ENCODE measurements at regions not wholly inside any gene's neighbourhood (a gene's known extent, or its start where the extent isn't known, plus 50 kb on each side); places are given as distances from the start of the nearest gene placed in this dataset.
"Not testable (repeated sequence)": the region's sequence is repeated elsewhere in the genome, so short reads cannot be mapped to it uniquely, and the experiment has no call there.

DNA sequence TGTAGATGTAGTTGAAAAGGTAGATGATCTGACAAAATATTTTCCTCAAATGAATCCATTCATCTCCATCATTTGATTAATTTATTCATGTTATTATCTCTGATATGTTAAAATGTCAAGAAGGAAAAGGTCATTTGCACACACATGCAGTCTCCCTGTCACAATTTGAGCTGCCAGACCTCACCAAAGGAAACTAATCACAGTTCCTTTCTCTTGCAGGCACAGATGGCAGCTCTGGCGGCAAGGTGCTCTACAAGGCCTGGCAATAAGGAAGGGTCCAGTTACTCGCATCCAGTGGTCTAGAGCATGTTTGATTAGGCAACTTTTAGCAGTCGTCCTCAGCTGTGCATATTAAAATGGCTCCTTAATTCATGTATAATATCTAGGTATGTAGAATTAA lies 120.1 kb downstream of the FEM1C start:
- intact Hi-C loops (cut with DNase I): loop anchor here (5.0 kb wide), 1 partner anchor 118 kb away; the partner anchor contains the start of gene FEM1C
- TF ChIP-seq EP300 (IDR thresholded peaks at IDR 0.05): no peak
- TF ChIP-seq POLR2A (IDR thresholded peaks at IDR 0.05; ENCODE audit: low read depth): no peak
- no peak for TF ChIP-seq CTCF (IDR thresholded peaks at IDR 0.05)
- TF ChIP-seq POLR2AphosphoS5 (IDR thresholded peaks at IDR 0.05): no peak
- Histone ChIP-seq H3K27me3 (no peaks in the 10 kb centered on the region), H3K4me3 (no peak overlapping the region), H3K27ac (replicated peaks in 1 of 4) (peak overlapping the region; percentile 78 to 85 (median 84)), H3K9me3 (no peaks in the 10 kb centered on the region), H3K36me3 (no peaks in the 10 kb centered on the region), H3K4me1 (peaks cover 45 to 74% (median 56%) of the 10 kb centered on the region in 4 donors)
- 95% methylated on average over 3 of the region's 3 CpGs for WGBS
- no peak for DNase-seq (ENCODE audit: extremely low spot score)

DNA sequence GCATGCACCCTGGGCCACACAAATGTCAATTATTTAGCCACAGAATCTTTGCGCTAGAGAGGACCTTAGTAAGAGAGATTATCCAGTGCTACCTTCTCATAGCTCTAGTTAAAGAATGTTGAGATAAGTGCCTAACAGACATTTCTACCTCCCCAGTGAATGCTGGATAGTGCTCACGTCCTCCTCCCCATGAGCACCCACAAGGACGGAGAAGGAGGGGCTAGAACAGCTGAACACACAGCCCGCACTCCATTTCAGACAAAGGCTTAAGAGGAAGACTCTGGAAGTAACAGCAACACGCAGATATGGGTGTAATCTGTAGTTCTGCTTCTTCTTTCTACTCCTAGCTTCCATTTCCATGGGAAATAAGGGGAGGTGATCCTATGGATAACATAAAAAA lies 120.5 kb downstream of the FEM1C start:
- Histone ChIP-seq H3K4me3 (no peak overlapping the region), H3K27me3 (no peaks in the 10 kb centered on the region), H3K4me1 (peaks cover 45 to 71% (median 56%) of the 10 kb centered on the region in 4 donors), H3K27ac (replicated peaks in 1 of 4) (peak overlapping the region; percentile 78 to 85 (median 84)), H3K9me3 (no peaks in the 10 kb centered on the region), H3K36me3 (no peaks in the 10 kb centered on the region)
- 61% methylated on average over 5 of the region's 5 CpGs for WGBS
- intact Hi-C loops (cut with DNase I): loop anchor here (5.0 kb wide), 1 partner anchor 118 kb away; the partner anchor contains the start of gene FEM1C
- DNase-seq (ENCODE audit: extremely low spot score): no peak
- TF ChIP-seq POLR2AphosphoS5 (IDR thresholded peaks at IDR 0.05): no peak
- TF ChIP-seq CTCF (IDR thresholded peaks at IDR 0.05): no peak
- no peak for TF ChIP-seq POLR2A (IDR thresholded peaks at IDR 0.05; ENCODE audit: low read depth)

DNA sequence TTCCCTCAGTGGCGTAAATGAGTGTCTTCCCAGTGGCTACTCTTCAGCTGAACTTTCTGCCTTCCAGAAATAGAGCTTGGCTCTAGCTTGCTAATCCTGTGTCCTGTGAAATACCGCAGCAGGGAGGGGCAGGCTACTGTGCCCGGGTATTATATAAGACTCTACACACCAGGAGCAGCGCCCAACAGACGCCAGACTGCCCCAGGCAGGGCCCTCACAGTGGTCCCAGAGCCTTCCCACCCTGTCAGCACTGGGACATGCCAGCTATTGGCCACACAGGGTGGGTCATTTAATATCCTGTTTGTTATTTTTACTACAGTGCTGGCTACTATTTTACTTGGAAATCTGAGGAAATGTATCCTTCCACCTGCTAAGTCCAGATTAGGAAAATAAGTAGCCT lies 121.0 kb downstream of the FEM1C start:
- no peak for TF ChIP-seq EP300 (IDR thresholded peaks at IDR 0.05)
- no peak for TF ChIP-seq CTCF (IDR thresholded peaks at IDR 0.05)
- peak; percentile 73 to 79 for TF ChIP-seq POLR2AphosphoS5 (IDR thresholded peaks at IDR 0.05)
- no peak for TF ChIP-seq POLR2A (IDR thresholded peaks at IDR 0.05; ENCODE audit: low read depth)
- Histone ChIP-seq H3K36me3 (no peaks in the 10 kb centered on the region), H3K4me1 (peaks cover 45 to 66% (median 59%) of the 10 kb centered on the region in 4 donors), H3K9me3 (no peaks in the 10 kb centered on the region), H3K27me3 (no peaks in the 10 kb centered on the region), H3K4me3 (no peak overlapping the region), H3K27ac (replicated peaks in 1 of 4) (peak overlapping the region; percentile 78 to 85 (median 84))
- no peak for DNase-seq (ENCODE audit: extremely low spot score)
- intact Hi-C loops (cut with DNase I): loop anchor here (5.0 kb wide), 1 partner anchor 119 kb away; the partner anchor contains the start of gene FEM1C
- 64% methylated on average over 4 of the region's 5 CpGs for WGBS

DNA sequence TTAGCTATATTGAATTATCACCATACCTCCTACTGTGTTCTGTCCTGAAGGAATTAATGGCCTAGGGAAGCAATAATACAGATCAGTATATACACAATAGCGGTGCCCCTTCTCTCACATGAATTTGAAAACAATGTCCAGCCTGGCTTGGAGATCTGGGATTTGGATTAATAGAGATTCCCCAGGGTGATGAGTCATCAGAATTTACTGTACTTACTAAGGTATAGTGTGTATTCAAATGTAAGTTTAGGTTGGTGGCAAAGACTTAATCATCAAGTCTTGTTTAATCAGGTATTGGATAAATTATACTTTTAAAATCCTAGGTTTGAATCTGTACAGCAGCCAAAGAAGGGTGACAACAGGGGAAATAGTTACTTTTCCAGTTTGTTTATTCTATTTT lies 121.5 kb downstream of the FEM1C start:
- DNase-seq (ENCODE audit: extremely low spot score): no peak
- Histone ChIP-seq H3K4me3 (no peak overlapping the region), H3K9me3 (no peaks in the 10 kb centered on the region), H3K27me3 (no peaks in the 10 kb centered on the region), H3K36me3 (no peaks in the 10 kb centered on the region), H3K27ac (replicated peaks in 1 of 4) (peak overlapping the region; percentile 78 to 85 (median 84)), H3K4me1 (peaks cover 45 to 61% (median 59%) of the 10 kb centered on the region in 4 donors)
- intact Hi-C loops (cut with DNase I): loop anchor here (5.0 kb wide), 1 partner anchor 119 kb away; the partner anchor contains the start of gene FEM1C
- TF ChIP-seq CTCF (IDR thresholded peaks at IDR 0.05): no peak
- 58% methylated on average over 1 of the region's 1 CpG for WGBS

- DNase-seq (ENCODE audit: extremely low spot score): not testable (repeated sequence)
- WGBS: no CpG with 5 or more reads among the region's 3 CpGs
- intact Hi-C loops (cut with DNase I): loop anchor here (5.0 kb wide), 1 partner anchor 121 kb away; the partner anchor contains the start of gene FEM1C
These were observed 123.8 kb downstream of the FEM1C start for GRCh38 chr5:115420812-115421211.

More at GRCh38 chr5:115420812-115421211, 123.8 kb downstream of the FEM1C start:
- H3K27ac ChIP-seq (replicated peaks in 1 of 4); H3K36me3 ChIP-seq; H3K27me3 ChIP-seq; H3K4me3 ChIP-seq; H3K9me3 ChIP-seq: not testable (repeated sequence)
- peaks cover 43 to 59% (median 53%) of the 10 kb centered on the region in 4 donors for H3K4me1 ChIP-seq
